Fibroblast of the aortic adventitia (primary cell): ENCODE measurements at regions not wholly inside any gene's neighbourhood (a gene's known extent, or its start where the extent isn't known, plus 50 kb on each side); places are given as distances from the start of the nearest gene placed in this dataset.
"Not testable (repeated sequence)": the region's sequence is repeated elsewhere in the genome, so short reads cannot be mapped to it uniquely, and the experiment has no call there.

Experiments used
- DNase-seq: peaks from one replicate; pipeline ENCODE4 v3.0.0-alpha.2; 2010; ENCODE audit warnings: low read depth
- H3K4me3 ChIP-seq: 2 replicates; pipeline ENCODE4 v1.5.1; 2011; ENCODE audit warnings: low read depth, mild to moderate bottlenecking, control low read depth, low read length, moderate library complexity
- TF ChIP-seq, protein P1 (sequence below): IDR thresholded peaks from 2 replicates; pipeline ENCODE4 v1.5.1; 2011; ENCODE audit warnings: mild to moderate bottlenecking, low read length, control low read depth, inconsistent platforms; ENCODE audit not compliant: insufficient read depth

DNA sequence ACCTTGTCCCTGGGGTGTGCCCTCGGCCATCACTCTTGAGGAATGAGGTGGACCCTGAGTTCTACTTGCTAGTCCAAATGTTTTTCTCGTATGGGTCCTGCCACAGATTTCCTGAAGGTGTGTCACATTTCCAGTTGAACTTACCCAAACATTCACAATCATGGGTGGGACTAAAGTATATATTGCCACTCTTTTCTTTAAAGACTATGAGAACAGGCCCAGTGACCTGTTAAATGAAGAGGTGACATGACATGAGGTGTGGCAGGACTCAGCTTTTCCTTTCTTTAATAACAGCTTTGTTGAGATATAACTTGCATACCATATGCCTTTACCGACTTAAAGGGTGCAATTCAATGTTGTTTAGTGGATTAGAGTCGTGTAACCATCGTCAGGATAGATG lies 177.2 kb upstream of the EXOC2 start:
- TF ChIP-seq, protein P1, sequence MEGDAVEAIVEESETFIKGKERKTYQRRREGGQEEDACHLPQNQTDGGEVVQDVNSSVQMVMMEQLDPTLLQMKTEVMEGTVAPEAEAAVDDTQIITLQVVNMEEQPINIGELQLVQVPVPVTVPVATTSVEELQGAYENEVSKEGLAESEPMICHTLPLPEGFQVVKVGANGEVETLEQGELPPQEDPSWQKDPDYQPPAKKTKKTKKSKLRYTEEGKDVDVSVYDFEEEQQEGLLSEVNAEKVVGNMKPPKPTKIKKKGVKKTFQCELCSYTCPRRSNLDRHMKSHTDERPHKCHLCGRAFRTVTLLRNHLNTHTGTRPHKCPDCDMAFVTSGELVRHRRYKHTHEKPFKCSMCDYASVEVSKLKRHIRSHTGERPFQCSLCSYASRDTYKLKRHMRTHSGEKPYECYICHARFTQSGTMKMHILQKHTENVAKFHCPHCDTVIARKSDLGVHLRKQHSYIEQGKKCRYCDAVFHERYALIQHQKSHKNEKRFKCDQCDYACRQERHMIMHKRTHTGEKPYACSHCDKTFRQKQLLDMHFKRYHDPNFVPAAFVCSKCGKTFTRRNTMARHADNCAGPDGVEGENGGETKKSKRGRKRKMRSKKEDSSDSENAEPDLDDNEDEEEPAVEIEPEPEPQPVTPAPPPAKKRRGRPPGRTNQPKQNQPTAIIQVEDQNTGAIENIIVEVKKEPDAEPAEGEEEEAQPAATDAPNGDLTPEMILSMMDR: no peak
- H3K4me3 ChIP-seq: no peak overlapping the region
- no peak for DNase-seq

DNA sequence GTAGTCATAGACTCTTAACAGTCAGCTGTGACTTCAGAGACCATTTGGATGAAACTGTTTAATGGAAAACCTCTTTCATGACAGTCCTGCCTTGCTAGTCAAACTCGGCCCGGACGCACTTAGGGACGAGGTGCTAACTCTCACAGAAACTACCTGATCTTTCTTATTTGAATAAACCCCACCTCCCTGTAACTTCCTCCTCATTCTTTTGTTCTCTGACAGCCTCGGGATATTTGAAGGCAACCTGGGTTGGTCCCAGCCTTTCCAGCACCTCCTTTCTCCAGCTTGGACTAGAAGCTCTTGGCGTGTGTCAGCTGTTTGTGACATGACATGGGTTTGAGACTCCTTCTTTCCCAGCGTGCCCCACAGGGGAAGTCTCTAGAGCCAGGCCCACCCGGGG lies 175.3 kb upstream of the EXOC2 start:
- no peak for DNase-seq
- H3K4me3 ChIP-seq: no peak overlapping the region
- TF ChIP-seq, protein P1: no peak

DNA sequence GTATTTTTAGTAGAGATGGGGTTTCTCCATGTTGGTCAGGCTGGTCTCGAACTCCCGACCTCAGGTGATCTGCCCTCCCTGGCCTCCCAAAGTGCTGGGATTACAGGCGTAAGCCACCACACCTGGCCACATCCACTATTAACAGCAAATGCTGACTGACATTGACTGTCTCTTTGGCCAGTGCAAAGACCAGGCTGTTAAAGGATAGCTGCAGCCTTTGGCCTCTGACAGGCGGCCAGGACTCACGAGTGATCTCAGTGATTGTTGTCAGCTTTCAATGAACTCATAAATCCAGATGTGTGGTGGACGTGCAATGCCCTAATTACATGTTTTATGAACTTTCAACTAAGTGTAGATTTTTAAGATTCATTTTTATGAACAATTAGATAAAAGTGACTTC lies 174.4 kb upstream of the EXOC2 start:
- no peak overlapping the region for H3K4me3 ChIP-seq
- no peak for DNase-seq
- TF ChIP-seq, protein P1: no peak

DNA sequence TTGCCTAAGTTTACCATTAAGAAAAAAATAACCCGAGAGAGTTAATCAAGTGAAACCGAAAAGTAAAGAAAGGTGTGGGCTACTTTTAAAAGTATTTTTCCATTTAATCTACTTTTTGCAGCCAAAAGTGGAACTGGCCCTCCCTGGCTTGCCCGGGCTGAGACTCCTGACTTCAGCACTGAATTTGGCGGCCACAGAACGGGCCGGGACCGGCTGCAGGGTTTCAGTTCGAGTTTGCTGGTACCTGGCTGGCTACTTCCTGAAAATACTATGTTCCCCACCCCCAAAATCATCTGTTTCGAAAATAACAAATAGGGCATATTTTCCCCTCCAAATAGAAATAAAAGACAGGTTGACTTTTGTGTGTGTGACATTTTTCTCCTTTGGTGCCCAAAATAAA lies 173.4 kb upstream of the EXOC2 start:
- TF ChIP-seq, protein P1: no peak
- no peak overlapping the region for H3K4me3 ChIP-seq
- DNase-seq: no peak

DNA sequence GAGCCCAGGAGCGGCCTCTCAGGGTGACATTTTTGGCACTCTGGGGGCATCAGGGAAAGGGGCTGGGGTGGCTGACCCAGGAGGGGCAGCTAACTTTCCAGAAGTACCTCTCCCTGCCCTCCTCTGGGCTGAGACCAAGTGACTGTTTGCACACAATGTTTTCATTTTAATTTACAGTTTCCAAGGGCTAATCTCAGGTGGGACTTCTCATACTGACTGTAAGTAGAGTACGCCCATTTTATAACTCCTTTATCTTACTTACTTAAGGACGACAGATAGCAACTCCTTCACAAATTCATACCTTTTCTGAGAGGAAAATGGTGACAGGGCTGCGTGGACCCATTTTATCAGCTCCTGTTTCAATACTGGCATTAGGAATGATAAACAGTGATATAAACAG lies 172.9 kb upstream of the EXOC2 start:
- no peak overlapping the region for H3K4me3 ChIP-seq
- DNase-seq: no peak
- TF ChIP-seq, protein P1: no peak

DNA sequence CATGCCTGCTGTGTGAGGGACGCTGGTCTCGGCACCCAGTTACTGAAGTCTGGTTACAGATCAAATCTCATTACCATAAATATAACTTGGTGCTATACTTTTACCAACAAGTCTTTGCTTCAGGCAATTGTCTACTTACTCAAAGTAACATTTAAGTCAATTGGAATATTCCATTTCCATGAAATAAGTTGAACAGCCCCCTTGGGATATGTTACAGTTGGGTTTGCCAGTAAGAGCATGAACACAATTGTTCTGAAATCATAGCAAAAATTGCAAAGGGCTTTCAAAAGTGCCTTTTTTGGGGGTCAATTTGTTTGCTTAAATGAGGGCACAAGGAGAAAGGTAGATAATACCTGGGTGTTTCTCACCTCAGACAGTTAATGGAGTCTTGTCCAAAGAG lies 170.9 kb upstream of the EXOC2 start:
- no peak for DNase-seq
- TF ChIP-seq, protein P1: no peak
- H3K4me3 ChIP-seq: no peak overlapping the region

DNA sequence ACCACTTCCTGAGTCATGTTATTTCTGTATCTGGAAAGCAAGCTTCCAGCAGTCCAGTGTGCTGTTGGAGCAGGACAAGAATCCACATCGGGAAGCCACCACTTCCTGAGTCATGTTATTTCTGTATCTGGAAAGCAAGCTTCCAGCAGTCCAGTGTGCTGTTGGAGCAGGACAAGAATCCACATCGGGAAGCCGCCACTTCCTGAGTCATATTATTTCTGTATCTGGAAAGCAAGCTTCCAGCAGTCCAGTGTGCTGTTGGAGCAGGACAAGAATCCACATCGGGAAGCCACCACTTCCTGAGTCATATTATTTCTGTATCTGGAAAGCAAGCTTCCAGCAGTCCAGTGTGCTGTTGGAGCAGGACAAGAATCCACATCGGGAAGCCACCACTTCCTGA lies 170.2 kb upstream of the EXOC2 start:
- H3K4me3 ChIP-seq, DNase-seq: not testable (repeated sequence)
